GM19324 (cell line): ENCODE measurements at regions not wholly inside any gene's neighbourhood (a gene's known extent, or its start where the extent isn't known, plus 50 kb on each side); places are given as distances from the start of the nearest gene placed in this dataset.

ENCODE experiments used
- ATAC-seq: cut with Tn5 transposase; IDR thresholded peaks from one replicate; pipeline ENCODE4 v1.9.1; 2021; ENCODE audit warnings: mild to moderate bottlenecking, moderate library complexity; ENCODE audit not compliant: unreplicated experiment, low FRiP score

DNA sequence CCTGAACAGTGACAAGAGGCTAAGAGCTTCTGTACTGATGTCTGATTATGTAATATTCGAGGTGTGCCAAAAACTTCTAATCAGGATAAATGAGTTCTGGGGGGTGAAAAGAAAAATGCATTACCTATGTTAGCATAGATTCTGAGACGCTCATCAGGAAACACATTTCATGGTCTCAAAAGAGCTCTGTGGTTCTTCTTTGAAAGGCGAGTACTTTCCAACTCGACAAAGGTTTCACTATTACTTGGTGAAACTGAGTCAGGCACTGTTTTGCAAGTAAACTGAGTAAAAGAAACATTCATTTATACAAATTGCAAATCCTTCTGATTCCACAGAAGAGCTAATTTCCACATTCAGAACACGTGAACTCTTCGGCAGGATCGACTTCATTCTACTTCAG, 523.2 kb downstream of the GATA3 start:
- ATAC-seq = no peak

GRCh38 chr10:8581521-8582225, 527.2 kb downstream of the GATA3 start:
- ATAC-seq = no peak

GRCh38 chr10:8583096-8583495, 528.6 kb downstream of the GATA3 start:
- no peak for ATAC-seq

DNA sequence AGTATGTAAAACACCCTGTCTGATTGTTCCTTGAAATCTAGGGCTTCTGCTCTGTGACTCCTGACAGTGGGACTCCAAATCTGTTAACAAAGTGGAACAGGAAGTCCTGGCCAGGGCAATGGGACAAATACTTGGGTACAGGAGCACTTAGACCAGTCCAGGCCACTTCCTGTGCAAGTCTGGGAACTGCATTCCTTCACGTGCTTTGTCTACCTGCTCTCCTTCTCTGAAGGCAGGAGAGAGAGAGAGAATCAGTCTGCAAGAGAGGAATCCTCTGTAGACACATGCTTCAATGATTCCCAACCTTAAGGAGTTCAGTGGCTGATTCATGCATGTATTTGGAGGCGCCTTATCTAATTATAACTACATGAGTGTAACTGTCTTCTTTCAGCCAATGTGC, 530.2 kb downstream of the GATA3 start:
- no peak for ATAC-seq

DNA sequence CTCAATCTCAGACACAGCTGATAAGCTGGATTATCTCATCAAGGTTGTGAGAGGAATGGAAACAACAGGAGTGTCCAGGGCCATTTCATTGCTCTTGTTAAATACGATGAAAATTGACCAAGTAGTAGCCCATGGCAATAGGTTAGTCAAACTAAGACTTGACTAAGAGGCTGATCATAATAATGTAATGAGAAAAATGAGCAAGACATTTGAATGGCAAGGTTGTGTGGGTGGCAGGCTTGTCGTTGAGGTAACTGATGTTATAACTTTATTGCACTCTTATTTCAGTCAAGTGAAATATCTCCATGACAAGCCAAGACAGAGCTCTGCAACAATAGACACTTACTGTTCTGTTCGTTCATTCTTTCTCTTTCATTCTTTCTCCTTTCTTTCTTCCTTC, 532.0 kb downstream of the GATA3 start:
- ATAC-seq = no peak

- no peak for ATAC-seq
Measured at GRCh38 chr10:8588135-8588534, 533.6 kb downstream of the GATA3 start.

DNA sequence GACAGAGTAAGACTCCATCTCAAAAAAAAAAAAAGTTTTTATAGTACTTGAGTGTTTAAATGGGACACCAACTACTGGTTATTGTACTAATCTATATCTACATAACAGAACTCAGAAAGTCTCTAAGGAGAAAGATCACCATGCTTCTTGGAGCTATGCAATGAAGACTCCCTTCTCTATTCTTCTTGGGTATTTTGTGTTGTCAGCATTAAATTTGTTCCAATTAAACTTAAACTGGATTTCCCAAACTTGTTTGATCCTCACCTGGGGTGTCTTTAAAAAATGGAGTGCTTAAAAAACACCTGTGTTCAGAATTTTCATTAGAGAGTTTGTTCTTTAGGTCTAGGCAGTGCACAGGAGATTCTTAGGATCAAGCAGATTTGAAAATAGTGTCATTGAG, 536.0 kb downstream of the GATA3 start:
- ATAC-seq = no peak

DNA sequence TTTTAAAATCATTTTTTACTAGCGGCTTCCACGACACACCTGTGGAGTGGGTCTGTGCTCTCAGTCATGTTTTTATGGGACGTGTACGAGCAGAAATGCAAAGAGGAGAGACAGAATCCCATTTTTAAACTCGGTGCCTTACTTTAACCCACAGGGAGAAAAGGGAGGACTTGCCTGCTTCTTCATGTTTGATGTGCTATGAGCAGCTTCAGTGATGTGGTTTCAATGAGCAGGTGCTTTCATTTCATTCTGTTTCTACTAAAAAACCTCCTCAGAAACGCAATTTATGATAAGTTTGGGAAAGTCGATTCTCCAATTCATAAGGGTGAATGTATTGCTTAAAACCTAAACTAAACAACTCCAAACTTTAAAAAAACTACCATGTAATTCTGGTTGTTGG, 537.2 kb downstream of the GATA3 start:
- ATAC-seq = no peak

GRCh38 chr10:8594176-8594575, 539.7 kb downstream of the GATA3 start:
- ATAC-seq = no peak

- ATAC-seq = no peak
Measured at GRCh38 chr10:8594711-8595110, 540.2 kb downstream of the GATA3 start.

DNA sequence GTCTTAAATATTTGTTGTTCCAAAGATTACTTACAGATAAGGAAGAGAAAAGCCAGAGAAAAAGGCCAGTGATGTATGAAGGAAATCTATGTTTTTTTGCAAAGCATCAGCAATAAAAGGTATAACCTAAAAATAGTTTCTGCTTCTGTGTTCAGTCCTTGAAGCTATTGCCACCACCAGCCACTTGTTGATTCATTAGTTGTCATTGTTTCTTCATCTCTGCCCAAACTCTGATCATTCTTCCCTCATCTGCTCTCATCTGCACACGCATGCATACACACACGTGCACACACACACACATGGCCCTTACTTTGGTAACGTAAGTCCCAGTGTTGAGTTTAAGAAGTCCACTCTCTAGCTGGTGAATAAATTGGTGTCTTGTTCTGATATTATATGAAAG, 540.7 kb downstream of the GATA3 start:
- ATAC-seq = no peak

DNA sequence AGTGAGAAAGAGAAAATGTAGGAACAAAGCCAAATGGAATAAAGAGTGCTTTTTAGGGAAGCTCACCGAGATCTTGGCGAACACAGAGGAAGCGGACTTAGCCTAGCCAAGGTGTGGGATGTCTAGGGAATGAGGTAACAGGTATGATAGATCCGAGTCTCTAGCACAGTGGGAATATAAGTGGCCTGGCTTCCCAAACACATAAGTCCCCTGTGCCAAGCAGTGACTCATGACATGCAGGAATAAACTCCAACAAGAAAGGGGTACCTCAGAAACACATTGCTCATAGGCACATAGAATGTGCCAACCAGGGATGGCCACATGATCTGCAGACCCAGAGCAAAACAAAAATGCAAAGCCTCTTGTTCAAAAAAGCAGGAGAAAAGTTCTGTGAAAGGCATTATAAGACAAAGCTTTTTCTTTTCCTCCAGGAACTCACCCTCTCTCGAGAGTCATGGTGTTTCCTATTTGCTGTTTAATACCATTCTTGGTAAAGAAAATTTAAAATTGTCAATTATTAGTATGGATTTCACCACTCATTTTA, 542.5 kb downstream of the GATA3 start:
- no peak for ATAC-seq

DNA sequence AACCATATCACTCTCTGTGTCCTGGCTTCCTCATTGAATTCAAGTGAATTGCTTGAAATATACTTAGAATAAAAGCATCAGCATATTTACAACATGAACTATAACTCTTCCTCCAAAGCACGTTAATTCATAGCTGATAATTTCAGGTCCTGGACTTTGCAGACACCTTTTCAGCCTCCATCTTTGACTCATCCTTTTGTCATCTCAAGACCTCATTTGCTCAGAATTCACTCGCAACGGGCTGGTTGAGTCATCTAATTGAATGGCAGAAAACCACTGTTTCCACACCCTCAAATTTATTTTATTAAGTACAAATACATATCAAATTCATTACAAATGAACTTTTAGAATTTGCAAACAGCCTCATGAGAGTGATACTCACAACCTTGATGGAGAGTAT, 545.7 kb downstream of the GATA3 start:
- ATAC-seq = no peak

GRCh38 chr10:8602821-8603220, 548.3 kb downstream of the GATA3 start:
- ATAC-seq = no peak

DNA sequence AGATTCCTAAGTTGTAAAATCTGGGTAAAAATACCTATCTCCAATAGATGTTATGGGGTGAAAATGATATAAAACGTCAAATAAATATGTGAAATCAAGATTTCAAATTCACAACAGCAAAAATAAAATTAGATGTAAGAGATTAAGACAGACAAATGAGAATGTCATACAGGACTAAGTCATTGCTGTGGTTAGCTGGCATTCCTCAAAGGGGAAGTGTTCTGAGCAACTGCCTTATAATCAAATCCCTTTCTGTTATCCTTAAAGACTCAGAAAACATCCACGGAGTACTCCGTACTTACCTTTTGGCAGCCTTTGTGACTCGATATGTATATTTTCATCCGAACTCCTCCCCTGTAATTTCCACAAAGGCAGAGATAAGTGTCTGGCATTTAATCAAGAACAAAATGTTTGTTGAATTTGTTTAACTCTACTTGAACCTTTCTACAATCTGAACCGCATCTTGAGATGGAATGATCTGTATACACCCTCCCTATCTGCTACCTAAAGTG, 559.6 kb downstream of the GATA3 start:
- no peak for ATAC-seq

GRCh38 chr10:8615118-8615517, 560.6 kb downstream of the GATA3 start:
- no peak for ATAC-seq

DNA sequence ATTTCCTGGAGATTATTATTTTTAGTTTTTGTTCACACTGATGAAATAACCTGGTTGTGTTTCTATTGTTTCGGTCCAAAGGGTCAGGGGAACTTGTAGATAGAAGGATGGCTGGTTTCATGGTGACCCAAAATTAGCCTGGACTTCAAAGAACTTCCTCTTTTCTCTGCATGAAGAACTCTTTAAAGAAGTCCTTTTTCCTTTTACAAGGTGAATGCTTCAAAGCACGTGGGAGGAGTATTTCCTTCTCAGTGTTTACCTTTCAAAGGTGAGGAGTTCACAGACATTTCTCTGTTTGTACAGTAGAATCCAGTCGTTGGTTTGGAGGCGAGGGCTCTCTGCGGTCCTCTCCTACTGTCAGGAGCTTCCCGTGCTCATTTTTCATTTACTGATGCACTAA, 561.7 kb downstream of the GATA3 start:
- no peak for ATAC-seq

- ATAC-seq = no peak
Measured at GRCh38 chr10:8617792-8618191, 563.3 kb downstream of the GATA3 start.

DNA sequence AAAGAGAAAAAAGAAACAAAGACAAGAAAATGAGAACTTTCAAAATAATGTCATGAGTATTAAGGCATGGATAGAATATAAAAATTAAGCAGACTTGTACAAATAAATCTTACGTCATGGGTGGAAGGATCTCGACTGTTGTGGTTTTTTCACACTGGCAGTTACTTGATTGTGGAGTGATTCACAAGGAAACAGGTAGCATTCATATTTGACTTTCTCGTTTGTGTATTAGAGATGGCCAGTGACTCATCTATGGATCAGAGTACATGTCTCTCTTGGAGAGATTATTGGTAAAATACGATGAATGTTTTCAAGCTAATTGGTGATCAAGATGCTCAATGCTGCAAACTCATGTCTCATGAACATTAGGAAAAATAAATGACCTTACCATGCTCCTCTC, 564.3 kb downstream of the GATA3 start:
- ATAC-seq = no peak

GRCh38 chr10:8628351-8628750, 573.9 kb downstream of the GATA3 start:
- no peak for ATAC-seq

DNA sequence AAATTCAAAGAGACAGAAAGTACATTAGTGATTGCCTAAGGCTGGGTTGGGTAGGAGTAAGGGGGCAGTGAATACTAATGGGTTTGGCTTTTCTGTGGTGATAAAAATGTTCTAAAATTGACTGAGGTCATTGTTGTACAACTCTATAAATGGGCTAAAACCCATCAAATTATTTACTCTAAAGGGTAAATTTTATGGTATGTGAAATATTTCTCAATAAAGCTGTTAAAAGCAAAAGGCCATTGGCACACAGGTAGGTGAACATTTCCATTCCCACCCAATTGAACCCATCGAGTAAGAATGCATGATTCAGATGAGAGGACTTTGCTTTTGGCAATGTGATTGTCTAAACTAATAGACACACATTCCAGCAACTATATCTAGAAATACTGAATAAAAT, 579.4 kb downstream of the GATA3 start:
- ATAC-seq = no peak

- no peak for ATAC-seq
Measured at GRCh38 chr10:8636371-8636770, 581.9 kb downstream of the GATA3 start.
